Vagina (tissue), 2 donors: ENCODE measurements at regions not wholly inside any gene's neighbourhood (a gene's known extent, or its start where the extent isn't known, plus 50 kb on each side); places are given as distances from the start of the nearest gene placed in this dataset.

Source experiments
- DNase-seq, 2 donors: peaks; one replicate each; pipeline ENCODE4 v3.0.0-alpha.2; 2017; ENCODE audit errors: extremely low spot score in 2 of 2
- H3K27ac ChIP-seq: fragments of 200-600 bp; sonication (generic); one replicate; pipeline ENCODE4 v1.5.1; 2019
- H3K27me3 ChIP-seq: fragments of 200-600 bp; sonication (generic); one replicate; pipeline ENCODE4 v1.5.1; 2019
- H3K36me3 ChIP-seq, 2 donors: fragments of 200-600 bp; sonication (generic); one replicate each; pipeline ENCODE4 v1.5.1; 2017 to 2019
- H3K4me1 ChIP-seq: fragments of 200-600 bp; sonication (generic); one replicate; pipeline ENCODE4 v1.5.1; 2019
- H3K4me3 ChIP-seq, 2 donors: fragments of 200-600 bp; sonication (generic); 1 replicate in 1 of 2; 2 replicates in 1 of 2; pipeline ENCODE4 v1.5.1; 2016 to 2019
- H3K9me3 ChIP-seq: fragments of 200-600 bp; sonication (generic); one replicate; pipeline ENCODE4 v1.5.1; 2019
- POLR2A ChIP-seq, 2 donors: fragments of 450-650 bp; IDR thresholded peaks; one replicate each; pipeline ENCODE4 v1.6.1; 2017; ENCODE audit warnings: antibody characterized with exemption in 2 of 2, mild to moderate bottlenecking in 2 of 2, moderate library complexity in 2 of 2
- POLR2AphosphoS5 ChIP-seq, 2 donors: sonication (generic); formaldehyde crosslinking; IDR thresholded peaks; one replicate each; pipeline ENCODE4 v1.9.0; 2017; ENCODE audit warnings: antibody characterized with exemption in 2 of 2, mild to moderate bottlenecking in 2 of 2, low read depth in 1 of 2; ENCODE audit not compliant: insufficient read depth in 1 of 2
- intact Hi-C: fragments of 100-400 bp; cut with DNase I; formaldehyde crosslinking; loops from one replicate; pipeline ENCODE4 v1.15.1; 2023
- TF ChIP-seq, protein P1 (sequence below), 3 experiments: fragments of 450-650 bp in 2 of 3; fragments of 200-600 bp in 1 of 3; sonication (generic) in 1 of 3; IDR thresholded peaks; one replicate each; pipeline ENCODE4 v1.5.1; 2017 to 2019; ENCODE audit warnings: antibody characterized with exemption in 3 of 3, mild to moderate bottlenecking in 2 of 3, moderate library complexity in 2 of 3

DNA sequence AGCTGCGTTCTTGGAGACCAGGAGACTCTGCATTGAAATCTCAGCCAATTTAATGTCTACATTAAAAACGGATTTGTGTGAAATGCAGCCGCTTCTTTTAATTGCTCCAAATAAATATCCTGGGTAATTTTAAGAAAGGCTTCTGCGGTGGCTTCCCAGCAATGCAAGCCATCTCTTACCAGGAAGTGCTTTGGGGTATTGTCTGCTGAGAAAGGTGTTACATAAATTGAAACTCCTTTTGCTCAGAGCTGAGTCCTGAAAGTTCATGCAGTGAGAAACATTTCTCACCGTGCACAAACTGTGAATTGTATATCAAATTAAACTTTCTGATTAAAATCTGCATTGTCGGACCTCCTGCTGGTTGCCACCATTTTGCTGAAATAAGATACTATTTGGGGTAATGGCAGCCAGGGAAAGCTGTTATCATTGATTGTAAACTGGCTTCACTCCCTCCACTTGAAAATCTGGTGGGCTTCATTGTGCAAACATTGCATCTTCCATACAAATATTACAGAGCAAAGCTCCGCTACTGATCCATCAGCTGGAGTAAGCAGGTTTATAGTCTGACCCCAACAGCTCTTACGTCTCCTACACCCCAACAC, 59.5 kb downstream of the ZIC5 start:
- no peak overlapping the region for H3K4me3 ChIP-seq
- no peaks in the 10 kb centered on the region for H3K9me3 ChIP-seq
- H3K36me3 ChIP-seq = no peaks in the 10 kb centered on the region
- intact Hi-C loops = loop anchor here (10.0 kb wide), 1 partner anchor 603 kb away; no protein-coding TSS in a partner anchor
- DNase-seq = no peak
- H3K4me1 ChIP-seq = no peaks in the 10 kb centered on the region
- no peaks in the 10 kb centered on the region for H3K27me3 ChIP-seq
- no peak for TF ChIP-seq POLR2A (IDR thresholded peaks at IDR 0.05)
- TF ChIP-seq, protein P1, sequence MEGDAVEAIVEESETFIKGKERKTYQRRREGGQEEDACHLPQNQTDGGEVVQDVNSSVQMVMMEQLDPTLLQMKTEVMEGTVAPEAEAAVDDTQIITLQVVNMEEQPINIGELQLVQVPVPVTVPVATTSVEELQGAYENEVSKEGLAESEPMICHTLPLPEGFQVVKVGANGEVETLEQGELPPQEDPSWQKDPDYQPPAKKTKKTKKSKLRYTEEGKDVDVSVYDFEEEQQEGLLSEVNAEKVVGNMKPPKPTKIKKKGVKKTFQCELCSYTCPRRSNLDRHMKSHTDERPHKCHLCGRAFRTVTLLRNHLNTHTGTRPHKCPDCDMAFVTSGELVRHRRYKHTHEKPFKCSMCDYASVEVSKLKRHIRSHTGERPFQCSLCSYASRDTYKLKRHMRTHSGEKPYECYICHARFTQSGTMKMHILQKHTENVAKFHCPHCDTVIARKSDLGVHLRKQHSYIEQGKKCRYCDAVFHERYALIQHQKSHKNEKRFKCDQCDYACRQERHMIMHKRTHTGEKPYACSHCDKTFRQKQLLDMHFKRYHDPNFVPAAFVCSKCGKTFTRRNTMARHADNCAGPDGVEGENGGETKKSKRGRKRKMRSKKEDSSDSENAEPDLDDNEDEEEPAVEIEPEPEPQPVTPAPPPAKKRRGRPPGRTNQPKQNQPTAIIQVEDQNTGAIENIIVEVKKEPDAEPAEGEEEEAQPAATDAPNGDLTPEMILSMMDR (IDR thresholded peaks at IDR 0.05) = no peak
- no peak for TF ChIP-seq POLR2AphosphoS5 (IDR thresholded peaks at IDR 0.05; ENCODE audit: insufficient read depth in 1 of 2, low read depth in 1 of 2)
- no peak overlapping the region for H3K27ac ChIP-seq

DNA sequence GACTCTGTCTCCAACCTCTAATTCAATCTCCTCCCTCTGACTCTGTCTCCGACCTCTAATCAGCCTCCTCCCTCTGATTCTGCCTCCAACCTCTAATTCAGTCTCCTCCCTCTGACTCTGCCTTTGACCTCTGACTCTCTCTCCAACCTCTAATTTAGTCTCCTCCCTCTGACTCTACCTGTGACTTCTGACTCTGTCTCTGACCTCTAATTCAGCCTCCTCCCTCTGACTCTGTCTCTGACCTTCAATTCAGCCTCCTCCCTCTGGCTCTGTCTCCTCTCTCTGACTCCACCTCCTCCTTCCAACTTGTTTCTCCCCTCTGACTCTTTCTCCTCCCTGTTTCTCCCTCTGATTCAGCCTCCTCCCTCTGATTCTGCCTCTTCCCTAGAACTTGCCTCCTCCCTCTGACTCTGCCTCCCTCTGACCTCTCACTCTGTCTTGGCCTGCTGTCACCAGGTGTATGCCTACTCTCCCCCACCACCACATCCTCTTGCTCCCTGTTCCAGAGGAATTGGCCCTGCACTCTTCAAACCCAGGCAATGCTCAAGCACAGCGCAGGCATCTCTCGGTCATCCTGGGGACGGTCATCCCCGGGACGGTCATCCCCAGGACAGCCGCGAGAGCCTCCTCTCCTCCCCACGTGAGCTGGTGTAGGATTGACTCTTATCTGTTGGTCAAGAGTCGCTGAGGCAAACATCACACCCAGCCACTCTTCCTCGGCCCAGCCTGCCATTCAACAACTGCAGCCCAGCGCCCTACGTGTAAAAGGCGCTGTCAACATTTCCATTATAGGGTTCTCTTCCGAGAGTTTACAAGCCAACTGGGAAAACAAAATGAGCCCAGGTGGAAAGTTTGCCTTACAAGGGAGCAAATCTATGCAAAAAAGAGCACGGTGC, 60.2 kb downstream of the ZIC5 start:
- H3K4me3 ChIP-seq = no peak overlapping the region
- no peaks in the 10 kb centered on the region for H3K27me3 ChIP-seq
- no peak for DNase-seq
- no peak overlapping the region for H3K27ac ChIP-seq
- H3K36me3 ChIP-seq = no peaks in the 10 kb centered on the region
- H3K9me3 ChIP-seq = no peaks in the 10 kb centered on the region
- intact Hi-C loops = loop anchor here (10.0 kb wide), 1 partner anchor 603 kb away; no protein-coding TSS in a partner anchor
- TF ChIP-seq POLR2A (IDR thresholded peaks at IDR 0.05) (no peak), POLR2AphosphoS5 (IDR thresholded peaks at IDR 0.05; ENCODE audit: insufficient read depth in 1 of 2, low read depth in 1 of 2) (no peak)
- TF ChIP-seq, protein P1 (IDR thresholded peaks at IDR 0.05) = no peak
- H3K4me1 ChIP-seq = no peaks in the 10 kb centered on the region

DNA sequence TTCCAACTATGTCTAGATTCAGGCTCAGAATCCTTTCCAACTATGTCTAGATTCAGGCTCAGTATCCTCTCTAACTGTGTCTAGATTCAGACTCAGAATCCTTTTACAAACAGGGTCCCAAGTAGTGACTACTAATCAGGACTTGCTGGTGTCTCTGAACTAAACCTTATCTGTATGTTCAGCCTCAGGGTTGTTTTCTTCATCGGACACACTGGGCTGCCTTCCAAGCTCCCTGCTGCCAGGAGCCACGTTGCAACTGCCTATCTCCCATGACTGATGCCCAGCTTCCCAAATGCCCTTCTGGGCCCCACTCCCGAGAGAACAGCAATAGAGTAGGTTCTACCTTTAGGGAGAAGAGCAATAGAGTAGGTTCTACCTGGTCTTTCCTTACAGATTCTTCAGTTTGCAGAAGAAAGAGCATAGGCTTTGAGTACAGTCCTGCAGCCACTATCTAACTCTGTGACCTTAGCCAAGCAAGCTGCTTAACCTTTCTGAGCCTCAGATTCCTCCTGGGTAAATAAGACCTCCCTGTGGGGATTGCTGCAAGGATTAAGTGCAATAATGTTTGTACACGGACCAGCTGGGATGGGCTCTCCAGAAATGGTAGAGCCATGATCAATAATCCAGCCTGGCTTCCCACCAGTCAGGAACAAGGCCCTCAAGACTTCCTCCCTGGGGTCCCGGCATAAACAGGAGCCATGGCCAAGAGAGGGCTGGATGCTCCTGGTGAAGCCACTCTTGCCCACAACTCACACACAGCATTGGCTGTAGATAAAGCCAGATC, 61.5 kb downstream of the ZIC5 start:
- Histone ChIP-seq H3K27me3 (no peaks in the 10 kb centered on the region), H3K9me3 (no peaks in the 10 kb centered on the region), H3K27ac (no peak overlapping the region), H3K4me1 (no peaks in the 10 kb centered on the region), H3K36me3 (no peaks in the 10 kb centered on the region), H3K4me3 (no peak overlapping the region)
- TF ChIP-seq, protein P1 (IDR thresholded peaks at IDR 0.05) = no peak
- no peak for TF ChIP-seq POLR2AphosphoS5 (IDR thresholded peaks at IDR 0.05; ENCODE audit: insufficient read depth in 1 of 2, low read depth in 1 of 2)
- no peak for TF ChIP-seq POLR2A (IDR thresholded peaks at IDR 0.05)
- no peak for DNase-seq
- intact Hi-C loops = loop anchor here (10.0 kb wide), 1 partner anchor 605 kb away; no protein-coding TSS in a partner anchor

DNA sequence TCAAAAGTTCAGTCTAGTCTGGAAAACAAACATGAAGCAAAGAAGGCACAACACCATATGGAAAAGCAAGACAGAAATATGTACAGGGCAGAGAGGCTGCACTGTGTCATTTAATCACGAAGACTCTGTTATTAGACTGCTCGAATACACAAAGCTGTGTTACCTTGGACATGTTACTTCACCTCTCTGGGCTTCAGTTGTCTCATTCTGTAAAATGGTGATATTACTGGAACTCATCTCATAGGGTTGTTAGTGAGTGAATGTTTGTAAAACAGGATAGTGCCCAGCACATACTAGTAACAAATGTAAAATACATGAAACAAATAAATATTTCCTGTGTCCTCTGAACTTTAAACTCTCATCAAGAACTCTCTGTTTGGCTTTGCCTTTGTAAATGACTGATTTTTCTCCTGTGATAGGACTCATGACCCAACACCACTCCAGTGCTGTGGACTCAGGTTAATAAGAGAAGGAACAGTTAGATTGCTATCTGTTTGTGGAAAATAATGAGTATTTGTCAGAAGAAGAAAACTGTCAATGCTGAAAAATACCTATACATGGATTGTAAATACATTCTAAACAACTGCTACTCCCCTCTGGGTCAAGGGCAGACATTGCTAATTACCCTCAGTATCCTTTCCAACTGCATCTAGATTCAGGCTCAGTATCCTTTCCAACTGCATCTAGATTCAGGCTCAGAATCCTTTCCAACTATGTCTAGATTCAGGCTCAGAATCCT, 62.3 kb downstream of the ZIC5 start:
- Histone ChIP-seq H3K4me3 (no peak overlapping the region), H3K27me3 (no peaks in the 10 kb centered on the region)
- TF ChIP-seq POLR2A (IDR thresholded peaks at IDR 0.05) (no peak), POLR2AphosphoS5 (IDR thresholded peaks at IDR 0.05; ENCODE audit: insufficient read depth in 1 of 2, low read depth in 1 of 2) (no peak)
- TF ChIP-seq, protein P1 (IDR thresholded peaks at IDR 0.05) = no peak

More for the DNA sequence above, 62.3 kb downstream of the ZIC5 start:
- Histone ChIP-seq H3K27ac (no peak overlapping the region), H3K4me1 (no peaks in the 10 kb centered on the region), H3K36me3 (no peaks in the 10 kb centered on the region), H3K9me3 (no peaks in the 10 kb centered on the region)
- intact Hi-C loops = no loop called here
- DNase-seq = no peak
